PC-9 (cell line): ENCODE measurements at regions not wholly inside any gene's neighbourhood (a gene's known extent, or its start where the extent isn't known, plus 50 kb on each side); places are given as distances from the start of the nearest gene placed in this dataset.

ENCODE experiments used
- CTCF ChIP-seq: fragments of 200-600 bp; sonication (generic); conservative IDR thresholded peaks from 2 replicates; pipeline ENCODE4 v1.6.1; 2017; ENCODE audit warnings: mixed run types, antibody characterized with exemption, mild to moderate bottlenecking, moderate library complexity
- EZH2 ChIP-seq: fragments of 200-600 bp; sonication (generic); IDR thresholded peaks from 2 replicates; pipeline ENCODE4 v1.8.0; 2017; ENCODE audit warnings: antibody characterized with exemption, low read depth

GRCh38 chr5:68729678-68730077, 364.1 kb upstream of the SLC30A5 start:
- TF ChIP-seq CTCF (no peak), EZH2 (no peak)
